Lung (tissue), 11 donors: ENCODE measurements at regions not wholly inside any gene's neighbourhood (a gene's known extent, or its start where the extent isn't known, plus 50 kb on each side); places are given as distances from the start of the nearest gene placed in this dataset.

Experiments
- ATAC-seq: fragments of 200-7000 bp; cut with Tn5 transposase; one replicate; pipeline ENCODE4 v1.9.1; 2020; ENCODE audit warnings: moderate number of reproducible peaks; ENCODE audit not compliant: insufficient read depth, low FRiP score
- DNase-seq, 3 donors: peaks; one replicate each; pipeline ENCODE4 v3.0.0-alpha.2; 2013 to 2017
- H3K27ac ChIP-seq, 2 donors: one replicate each; pipeline ENCODE4 v1.5.1; 2013; ENCODE audit warnings: mild to moderate bottlenecking in 2 of 2, moderate library complexity in 2 of 2, control low read depth in 1 of 2, inconsistent platforms in 1 of 2, low read depth in 1 of 2, low read length in 1 of 2
- H3K27me3 ChIP-seq, 3 donors: one replicate each; pipeline ENCODE4 v1.5.1; 2013; ENCODE audit warnings: low read length in 2 of 3; ENCODE audit not compliant: control insufficient read depth in 3 of 3, insufficient read depth in 3 of 3
- H3K36me3 ChIP-seq, 4 donors: one replicate each; pipeline ENCODE4 v1.5.1; 2013; ENCODE audit warnings: low read length in 4 of 4, mild to moderate bottlenecking in 1 of 4, moderate library complexity in 1 of 4; ENCODE audit not compliant: control insufficient read depth in 4 of 4, insufficient read depth in 4 of 4
- H3K4me1 ChIP-seq, 5 donors: one replicate each; pipeline ENCODE4 v1.5.1; 2013; ENCODE audit warnings: low read length in 5 of 5, mild to moderate bottlenecking in 2 of 5, moderate library complexity in 1 of 5; ENCODE audit not compliant: control insufficient read depth in 5 of 5, insufficient read depth in 5 of 5
- H3K4me3 ChIP-seq: one replicate; pipeline ENCODE4 v1.5.1; 2013; ENCODE audit warnings: mild to moderate bottlenecking, control low read depth, moderate library complexity
- H3K9ac ChIP-seq, 2 donors: one replicate each; pipeline ENCODE4 v1.5.1; 2013; ENCODE audit warnings: low read length in 2 of 2, control low read depth in 1 of 2; ENCODE audit not compliant: insufficient read depth in 1 of 2
- H3K9me3 ChIP-seq, 4 donors: one replicate each; pipeline ENCODE4 v1.5.1; 2013; ENCODE audit warnings: low read length in 3 of 4, mild to moderate bottlenecking in 1 of 4, moderate library complexity in 1 of 4; ENCODE audit not compliant: control insufficient read depth in 4 of 4, insufficient read depth in 3 of 4
- WGBS, 2 donors: extraction: QIAGEN DNeasy Blood & Tissue Kit; methylation state at CpG; one replicate each; pipeline ENCODE4 v1.1.7; 2013; 5-methylcytosine and 5-hydroxymethylcytosine counted together
- TF ChIP-seq, protein P1 (sequence below): IDR thresholded peaks from 2 replicates; pipeline ENCODE4 v1.5.1; 2012; ENCODE audit warnings: mild to moderate bottlenecking; ENCODE audit errors: control extremely low read depth, extremely low read depth
- donor health status: control.
- donor health status: control.
- donor health status: Bipolar disorder and iron deficiency.
- donor health status: healthy.
- donor health status: DM: yes; HTN: yes; CAD: no.

DNA sequence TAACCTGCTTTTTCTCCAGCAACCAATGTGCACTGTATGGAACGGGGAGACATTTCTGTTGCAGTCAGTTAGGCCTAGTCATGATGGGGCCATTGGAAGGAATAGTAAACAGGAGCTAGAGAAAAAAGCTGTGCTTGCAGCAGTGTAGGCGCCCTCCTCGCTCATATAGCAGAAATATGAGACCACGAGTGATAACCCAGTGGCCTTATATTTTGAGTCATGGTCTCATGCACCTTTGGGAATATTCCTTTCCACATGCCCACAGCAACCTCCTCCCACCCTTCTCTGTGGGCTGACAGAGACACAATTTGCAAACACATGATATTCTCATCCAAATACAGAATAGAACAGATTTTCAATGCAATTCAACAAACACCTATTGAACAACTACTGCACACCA lies 248.9 kb upstream of the CITED2 start:
- DNase-seq: no peak
- H3K27me3 ChIP-seq: no peaks in the 10 kb centered on the region
- WGBS, 2 donors: 94 to 97% methylated on average over 4 of the region's 4 CpGs
- H3K27ac ChIP-seq: no peak overlapping the region
- no peaks in the 10 kb centered on the region for H3K9me3 ChIP-seq
- H3K36me3 ChIP-seq: no peaks in the 10 kb centered on the region
- no peak for ATAC-seq
- peaks cover 0 to 21% (median 3%) of the 10 kb centered on the region in 5 donors for H3K4me1 ChIP-seq
- TF ChIP-seq, protein P1, sequence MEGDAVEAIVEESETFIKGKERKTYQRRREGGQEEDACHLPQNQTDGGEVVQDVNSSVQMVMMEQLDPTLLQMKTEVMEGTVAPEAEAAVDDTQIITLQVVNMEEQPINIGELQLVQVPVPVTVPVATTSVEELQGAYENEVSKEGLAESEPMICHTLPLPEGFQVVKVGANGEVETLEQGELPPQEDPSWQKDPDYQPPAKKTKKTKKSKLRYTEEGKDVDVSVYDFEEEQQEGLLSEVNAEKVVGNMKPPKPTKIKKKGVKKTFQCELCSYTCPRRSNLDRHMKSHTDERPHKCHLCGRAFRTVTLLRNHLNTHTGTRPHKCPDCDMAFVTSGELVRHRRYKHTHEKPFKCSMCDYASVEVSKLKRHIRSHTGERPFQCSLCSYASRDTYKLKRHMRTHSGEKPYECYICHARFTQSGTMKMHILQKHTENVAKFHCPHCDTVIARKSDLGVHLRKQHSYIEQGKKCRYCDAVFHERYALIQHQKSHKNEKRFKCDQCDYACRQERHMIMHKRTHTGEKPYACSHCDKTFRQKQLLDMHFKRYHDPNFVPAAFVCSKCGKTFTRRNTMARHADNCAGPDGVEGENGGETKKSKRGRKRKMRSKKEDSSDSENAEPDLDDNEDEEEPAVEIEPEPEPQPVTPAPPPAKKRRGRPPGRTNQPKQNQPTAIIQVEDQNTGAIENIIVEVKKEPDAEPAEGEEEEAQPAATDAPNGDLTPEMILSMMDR: no peak
- no peak overlapping the region for H3K4me3 ChIP-seq
- H3K9ac ChIP-seq: no peak overlapping the region

DNA sequence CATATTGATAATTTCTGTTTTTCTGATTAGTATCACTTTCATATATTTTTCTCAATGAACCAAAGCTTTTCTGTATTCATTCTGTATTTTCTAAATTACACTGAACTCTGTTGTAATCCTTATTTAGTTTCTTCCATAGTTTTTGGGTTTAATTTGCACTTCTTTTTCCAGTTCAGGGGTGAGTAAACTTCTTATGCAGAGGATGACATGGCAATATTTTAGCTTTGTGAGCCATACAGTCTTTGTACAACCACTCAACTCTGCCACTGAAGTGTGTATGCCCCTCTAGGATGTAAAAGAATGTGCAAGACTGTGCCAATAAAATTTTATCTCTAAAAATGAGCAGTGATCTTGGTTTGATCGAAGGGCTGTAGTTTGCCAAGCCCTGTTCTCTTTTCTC lies 239.0 kb upstream of the CITED2 start:
- no peaks in the 10 kb centered on the region for H3K27me3 ChIP-seq
- peaks cover 0 to 4% (median 0%) of the 10 kb centered on the region in 5 donors for H3K4me1 ChIP-seq
- no peak overlapping the region for H3K4me3 ChIP-seq
- TF ChIP-seq, protein P1: no peak
- WGBS, 2 donors: 55 to 81% methylated on average over 1 of the region's 1 CpG
- no peaks in the 10 kb centered on the region for H3K9me3 ChIP-seq
- ATAC-seq (no peak), DNase-seq (no peak)
- H3K27ac ChIP-seq: no peak overlapping the region
- H3K36me3 ChIP-seq: no peaks in the 10 kb centered on the region
- H3K9ac ChIP-seq: no peak overlapping the region

DNA sequence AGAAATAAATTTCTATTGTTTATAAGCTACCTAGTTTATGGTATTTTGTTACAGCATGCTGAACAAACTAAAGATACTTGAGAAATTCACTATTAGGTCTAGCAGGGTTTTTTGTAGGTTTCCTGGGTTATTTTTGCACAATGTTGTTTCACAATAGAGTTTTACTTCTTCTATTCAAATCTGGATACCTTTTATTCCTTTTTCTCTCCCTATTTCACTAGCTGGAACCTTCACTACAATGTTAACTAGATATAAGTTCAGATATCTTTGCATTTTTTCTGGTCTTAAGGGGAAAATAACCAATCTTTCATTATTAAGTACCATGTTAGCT lies 237.7 kb upstream of the CITED2 start:
- Histone ChIP-seq H3K4me1 (peaks cover 0 to 16% (median 0%) of the 10 kb centered on the region in 5 donors), H3K9me3 (no peaks in the 10 kb centered on the region), H3K27me3 (no peaks in the 10 kb centered on the region), H3K9ac (no peak overlapping the region), H3K27ac (no peak overlapping the region), H3K36me3 (no peaks in the 10 kb centered on the region), H3K4me3 (no peak overlapping the region)
- ATAC-seq: no peak
- DNase-seq: no peak
- TF ChIP-seq, protein P1: no peak

DNA sequence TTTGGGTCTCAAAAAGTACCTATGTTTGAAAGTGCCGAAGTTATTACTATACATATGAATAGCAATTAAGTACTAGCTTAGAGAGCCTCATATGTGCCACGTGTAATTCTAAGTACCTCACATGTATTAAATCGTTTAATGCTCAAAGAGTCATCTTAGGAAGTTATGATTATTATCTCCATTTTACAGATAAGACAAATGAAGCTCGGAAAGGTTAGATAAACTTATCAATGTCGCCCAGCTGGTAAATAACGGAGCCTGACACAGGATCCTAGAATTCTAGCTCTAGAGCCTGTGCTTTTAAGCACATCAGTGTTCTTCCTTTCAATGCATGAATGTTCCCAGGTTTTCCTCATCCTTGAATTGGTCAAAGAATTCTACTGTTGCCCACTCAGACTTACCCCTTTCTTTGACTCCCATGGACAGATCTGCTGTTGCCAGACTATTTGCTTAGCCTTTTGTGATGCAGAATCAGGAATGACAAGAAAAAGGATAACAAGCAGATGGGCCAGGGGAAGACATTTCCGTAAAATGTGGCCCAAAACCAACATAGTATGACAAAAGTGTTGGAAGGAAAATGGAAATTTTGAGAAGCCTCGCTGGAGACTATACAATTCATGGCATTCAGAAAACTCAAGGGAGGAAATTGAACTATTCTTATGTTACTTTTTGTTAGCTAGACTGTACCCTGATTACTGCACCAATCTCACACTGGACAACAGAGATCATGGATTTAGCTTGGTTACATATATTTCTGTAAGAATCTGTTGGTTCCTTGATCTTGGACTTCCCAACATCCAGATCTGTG lies 237.1 kb upstream of the CITED2 start:
- H3K36me3 ChIP-seq: no peaks in the 10 kb centered on the region
- TF ChIP-seq, protein P1: no peak
- H3K9ac ChIP-seq: no peak overlapping the region
- peaks cover 0 to 21% (median 0%) of the 10 kb centered on the region in 5 donors for H3K4me1 ChIP-seq
- H3K9me3 ChIP-seq: no peaks in the 10 kb centered on the region
- WGBS, 2 donors: 74 to 85% methylated on average over 8 of the region's 8 CpGs
- no peak overlapping the region for H3K4me3 ChIP-seq
- H3K27ac ChIP-seq: no peak overlapping the region
- no peaks in the 10 kb centered on the region for H3K27me3 ChIP-seq
- ATAC-seq (no peak), DNase-seq (no peak)
